ENCODE measurements at regions not wholly inside any gene's neighbourhood (a gene's known extent, or its start where the extent isn't known, plus 50 kb on each side); places are given as distances from the start of the nearest gene placed in this dataset.

- no peaks in the 10 kb centered on the region for H3K9me3 Mint-ChIP-seq (ENCODE audit: unreplicated experiment)
- H3K4me3 Mint-ChIP-seq (ENCODE audit: unreplicated experiment), result no peak overlapping the region
- no peaks in the 10 kb centered on the region for H3K4me1 Mint-ChIP-seq (ENCODE audit: insufficient read depth, unreplicated experiment)
- ChIA-PET CTCF (no interaction called here), POLR2A (no interaction called here)
- no TSS peak for BruUV-seq (replicated peaks)
- intact Hi-C loops (cut with micrococcal nuclease), result no loop called here
- TF ChIP-seq CTCF (IDR thresholded peaks at IDR 0.05; ENCODE audit: unreplicated experiment), result no peak
- peaks cover 2% of the 10 kb centered on the region for H3K27me3 Mint-ChIP-seq (ENCODE audit: insufficient read depth, unreplicated experiment)
- no peak overlapping the region for H3K27ac Mint-ChIP-seq (ENCODE audit: low read depth, unreplicated experiment)
- no peak for DNase-seq (ENCODE audit: unreplicated experiment)
- no peaks in the 10 kb centered on the region for H3K36me3 Mint-ChIP-seq (ENCODE audit: insufficient read depth, unreplicated experiment)
Measured at GRCh38 chr2:106041150-106041549, 153.0 kb downstream of the UXS1 start.

GRCh38 chr2:106039634-106040315, 154.3 kb downstream of the UXS1 start:
- Mint-ChIP-seq H3K27ac (ENCODE audit: low read depth, unreplicated experiment) (no peak overlapping the region), H3K9me3 (ENCODE audit: unreplicated experiment) (no peaks in the 10 kb centered on the region), H3K4me1 (ENCODE audit: insufficient read depth, unreplicated experiment) (no peaks in the 10 kb centered on the region)

GRCh38 chr2:106038601-106039375, 155.3 kb downstream of the UXS1 start:
- Mint-ChIP-seq H3K36me3 (ENCODE audit: insufficient read depth, unreplicated experiment) (no peaks in the 10 kb centered on the region), H3K4me3 (ENCODE audit: unreplicated experiment) (no peak overlapping the region), H3K4me1 (ENCODE audit: insufficient read depth, unreplicated experiment) (no peaks in the 10 kb centered on the region), H3K27me3 (ENCODE audit: insufficient read depth, unreplicated experiment) (peaks cover 7% of the 10 kb centered on the region), H3K27ac (ENCODE audit: low read depth, unreplicated experiment) (no peak overlapping the region), H3K9me3 (ENCODE audit: unreplicated experiment) (no peaks in the 10 kb centered on the region)
- intact Hi-C loops (cut with micrococcal nuclease), result no loop called here
- no TSS peak for BruUV-seq (replicated peaks)
- TF ChIP-seq CTCF (IDR thresholded peaks at IDR 0.05; ENCODE audit: unreplicated experiment), result no peak
- DNase-seq (ENCODE audit: unreplicated experiment), result no peak
- ChIA-PET POLR2A (no interaction called here), CTCF (interaction anchor here (0.6 kb wide), 1 partner anchor 8 kb away, joined by 3 read pairs; no protein-coding TSS in a partner anchor)

More at GRCh38 chr2:106039634-106040315, 154.3 kb downstream of the UXS1 start:
- no peak for DNase-seq (ENCODE audit: unreplicated experiment)
- H3K4me3 Mint-ChIP-seq (ENCODE audit: unreplicated experiment), result no peak overlapping the region
- H3K27me3 Mint-ChIP-seq (ENCODE audit: insufficient read depth, unreplicated experiment), result peaks cover 7% of the 10 kb centered on the region
- no peak for TF ChIP-seq CTCF (IDR thresholded peaks at IDR 0.05; ENCODE audit: unreplicated experiment)
- ChIA-PET POLR2A (no interaction called here), CTCF (no interaction called here)
- no TSS peak for BruUV-seq (replicated peaks)
- H3K36me3 Mint-ChIP-seq (ENCODE audit: insufficient read depth, unreplicated experiment), result no peaks in the 10 kb centered on the region
- intact Hi-C loops (cut with micrococcal nuclease), result no loop called here

GRCh38 chr2:106037932-106038331, 156.2 kb downstream of the UXS1 start:
- BruUV-seq (replicated peaks), result no TSS peak
- no peaks in the 10 kb centered on the region for H3K36me3 Mint-ChIP-seq (ENCODE audit: insufficient read depth, unreplicated experiment)
- H3K4me1 Mint-ChIP-seq (ENCODE audit: insufficient read depth, unreplicated experiment), result no peaks in the 10 kb centered on the region
- DNase-seq (ENCODE audit: unreplicated experiment), result no peak
- peaks cover 7% of the 10 kb centered on the region for H3K27me3 Mint-ChIP-seq (ENCODE audit: insufficient read depth, unreplicated experiment)
- no peak overlapping the region for H3K27ac Mint-ChIP-seq (ENCODE audit: low read depth, unreplicated experiment)
- ChIA-PET POLR2A (no interaction called here), CTCF (no interaction called here)
- intact Hi-C loops (cut with micrococcal nuclease), result no loop called here
- no peak for TF ChIP-seq CTCF (IDR thresholded peaks at IDR 0.05; ENCODE audit: unreplicated experiment)
- H3K9me3 Mint-ChIP-seq (ENCODE audit: unreplicated experiment), result no peaks in the 10 kb centered on the region
- no peak overlapping the region for H3K4me3 Mint-ChIP-seq (ENCODE audit: unreplicated experiment)

Data from MCF 10A (cell line).